Uterus (tissue), 3 donors: ENCODE measurements at regions not wholly inside any gene's neighbourhood (a gene's known extent, or its start where the extent isn't known, plus 50 kb on each side); places are given as distances from the start of the nearest gene placed in this dataset.

ENCODE experiments used
- DNase-seq, 2 donors: peaks; one replicate each; pipeline ENCODE4 v3.0.0-alpha.2; 2019 to 2020
- H3K27ac ChIP-seq, 2 donors: fragments of 200-600 bp; sonication (generic); 1 replicate in 1 of 2; 2 replicates in 1 of 2; pipeline ENCODE4 v1.5.1; 2016 to 2018
- H3K27me3 ChIP-seq, 2 donors: fragments of 200-600 bp; sonication (generic); one replicate each; pipeline ENCODE4 v1.5.1; 2018 to 2019; ENCODE audit warnings: control low read depth in 1 of 2
- H3K36me3 ChIP-seq, 2 donors: fragments of 200-600 bp; sonication (generic); one replicate each; pipeline ENCODE4 v1.5.1; 2019; ENCODE audit warnings: control low read depth in 1 of 2
- H3K4me1 ChIP-seq, 2 donors: fragments of 200-600 bp; sonication (generic); one replicate each; pipeline ENCODE4 v1.5.1; 2018 to 2019; ENCODE audit warnings: control low read depth in 1 of 2
- H3K4me3 ChIP-seq, 2 donors: fragments of 200-600 bp; sonication (generic); 1 replicate in 1 of 2; 2 replicates in 1 of 2; pipeline ENCODE4 v1.5.1; 2018 to 2019; ENCODE audit warnings: mild to moderate bottlenecking in 1 of 2
- H3K9me3 ChIP-seq, 2 donors: fragments of 200-600 bp; sonication (generic); one replicate each; pipeline ENCODE4 v1.5.1; 2019; ENCODE audit warnings: control low read depth in 1 of 2
- CTCF ChIP-seq, 4 experiments: fragments of 200-600 bp in 2 of 4; fragments of 450-650 bp in 2 of 4; sonication (generic) in 2 of 4; IDR thresholded peaks; one replicate each; pipeline ENCODE4 v1.5.1; 2016 to 2019; ENCODE audit warnings: antibody characterized with exemption in 4 of 4, mild to moderate bottlenecking in 2 of 4, moderate library complexity in 1 of 4
- POLR2A ChIP-seq, 2 donors: fragments of 450-650 bp; IDR thresholded peaks; one replicate each; pipeline ENCODE4 v1.6.1; 2016; ENCODE audit warnings: antibody characterized with exemption in 2 of 2, mild to moderate bottlenecking in 1 of 2, moderate library complexity in 1 of 2
- intact Hi-C: fragments of 100-400 bp; cut with DNase I; formaldehyde crosslinking; loops from one replicate; pipeline ENCODE4 v1.15.1; 2023; ENCODE audit warnings: low total_unique reads
- donor health status: DM: yes; HTN: yes; CAD: no.

DNA sequence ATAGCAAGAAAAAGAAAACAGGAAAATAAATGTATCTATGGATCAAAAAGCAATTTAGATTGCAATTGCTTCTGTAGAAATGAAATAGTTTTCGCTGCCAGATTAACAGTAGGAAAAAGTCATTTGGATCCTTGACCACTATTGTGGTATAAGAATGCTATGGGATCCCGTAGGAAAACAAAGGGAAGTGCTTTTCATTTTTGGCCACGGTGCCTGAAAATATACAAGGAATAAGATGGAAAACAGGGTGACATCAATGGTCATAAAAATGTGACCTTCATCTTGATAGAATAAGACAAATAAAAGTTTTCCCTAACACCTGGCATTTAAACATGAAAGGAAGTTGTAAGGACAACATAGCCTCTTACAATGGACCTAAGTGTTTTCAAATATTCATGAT is 622.8 kb downstream of the DACH1 start:
- Histone ChIP-seq H3K9me3 (no peaks in the 10 kb centered on the region), H3K27ac (no peak overlapping the region), H3K4me3 (no peak overlapping the region), H3K4me1 (no peaks in the 10 kb centered on the region), H3K27me3 (no peaks in the 10 kb centered on the region), H3K36me3 (no peaks in the 10 kb centered on the region)
- intact Hi-C loops: no loop called here
- TF ChIP-seq CTCF (IDR thresholded peaks at IDR 0.05) (no peak), POLR2A (IDR thresholded peaks at IDR 0.05) (no peak)
- DNase-seq: no peak

DNA sequence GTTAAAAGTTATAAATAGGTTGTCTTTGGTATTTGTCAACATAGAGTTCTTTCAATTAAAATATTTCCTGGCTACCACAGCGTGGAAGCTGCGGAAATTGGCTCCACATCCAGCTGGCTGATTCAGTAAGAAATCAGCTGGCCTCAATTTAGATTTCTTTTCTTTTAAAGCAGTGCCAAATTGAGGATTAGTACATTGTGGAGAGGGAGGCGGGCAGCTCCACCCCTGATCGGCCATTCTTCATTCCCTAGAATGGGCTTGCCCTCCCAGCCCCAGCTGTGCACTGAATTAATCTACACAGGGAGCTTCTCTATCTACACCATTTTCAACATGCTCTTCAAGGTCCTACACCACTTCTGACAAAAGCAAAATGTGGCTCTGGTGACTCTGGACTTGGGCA is 624.8 kb downstream of the DACH1 start:
- Histone ChIP-seq H3K27me3 (no peaks in the 10 kb centered on the region), H3K4me1 (no peaks in the 10 kb centered on the region), H3K36me3 (no peaks in the 10 kb centered on the region), H3K9me3 (no peaks in the 10 kb centered on the region), H3K4me3 (no peak overlapping the region), H3K27ac (no peak overlapping the region)
- intact Hi-C loops: no loop called here
- TF ChIP-seq POLR2A (IDR thresholded peaks at IDR 0.05): no peak
- no peak for TF ChIP-seq CTCF (IDR thresholded peaks at IDR 0.05)
- DNase-seq: no peak

DNA sequence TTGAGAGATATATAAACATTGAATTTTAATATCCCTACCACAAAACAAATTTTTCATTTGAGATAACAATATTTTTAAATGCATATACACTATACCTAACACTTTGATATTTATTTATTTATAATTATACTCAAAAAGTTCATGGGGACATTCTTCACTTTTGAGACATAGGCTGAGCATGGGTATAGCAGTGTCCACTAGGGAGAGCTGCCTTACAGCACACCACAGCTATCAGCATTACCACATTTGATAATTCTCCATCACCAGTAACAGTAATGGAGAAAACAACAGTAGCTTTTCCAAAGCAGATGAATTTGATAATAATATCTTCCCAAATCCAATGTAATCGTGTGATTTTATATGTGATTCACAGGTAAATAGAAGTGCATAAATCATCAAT is 626.1 kb downstream of the DACH1 start:
- Histone ChIP-seq H3K9me3 (no peaks in the 10 kb centered on the region), H3K4me1 (no peaks in the 10 kb centered on the region), H3K36me3 (no peaks in the 10 kb centered on the region), H3K27me3 (no peaks in the 10 kb centered on the region), H3K4me3 (no peak overlapping the region), H3K27ac (no peak overlapping the region)
- no peak for DNase-seq
- intact Hi-C loops: no loop called here
- TF ChIP-seq CTCF (IDR thresholded peaks at IDR 0.05) (peak in 3 of 4 experiments; percentile 21 to 32 (median 22)), POLR2A (IDR thresholded peaks at IDR 0.05) (no peak)

DNA sequence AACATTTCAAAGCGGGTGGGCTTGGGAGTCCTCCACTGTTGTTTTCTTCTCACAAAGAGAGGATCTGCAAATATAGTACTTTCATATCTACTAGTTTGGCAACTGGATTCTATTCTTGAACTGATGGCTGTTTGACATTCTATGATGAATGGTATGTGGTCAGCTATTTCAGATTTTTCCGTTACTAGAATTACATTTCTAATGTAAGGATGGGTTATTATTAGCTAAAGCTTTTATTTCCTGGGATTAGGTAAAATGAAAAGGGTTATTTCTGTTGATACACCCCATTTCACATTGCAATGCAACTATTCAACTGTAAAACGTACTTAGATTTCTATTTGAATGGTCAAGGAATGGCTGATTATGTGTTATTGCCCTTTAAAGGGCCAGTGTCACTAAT is 629.7 kb downstream of the DACH1 start:
- intact Hi-C loops: no loop called here
- H3K36me3 ChIP-seq: no peaks in the 10 kb centered on the region
- no peak overlapping the region for H3K4me3 ChIP-seq
- H3K4me1 ChIP-seq: no peaks in the 10 kb centered on the region
- H3K27ac ChIP-seq: no peak overlapping the region
- DNase-seq: no peak
- no peaks in the 10 kb centered on the region for H3K9me3 ChIP-seq
- H3K27me3 ChIP-seq: no peaks in the 10 kb centered on the region
- TF ChIP-seq CTCF (IDR thresholded peaks at IDR 0.05) (no peak), POLR2A (IDR thresholded peaks at IDR 0.05) (no peak)

DNA sequence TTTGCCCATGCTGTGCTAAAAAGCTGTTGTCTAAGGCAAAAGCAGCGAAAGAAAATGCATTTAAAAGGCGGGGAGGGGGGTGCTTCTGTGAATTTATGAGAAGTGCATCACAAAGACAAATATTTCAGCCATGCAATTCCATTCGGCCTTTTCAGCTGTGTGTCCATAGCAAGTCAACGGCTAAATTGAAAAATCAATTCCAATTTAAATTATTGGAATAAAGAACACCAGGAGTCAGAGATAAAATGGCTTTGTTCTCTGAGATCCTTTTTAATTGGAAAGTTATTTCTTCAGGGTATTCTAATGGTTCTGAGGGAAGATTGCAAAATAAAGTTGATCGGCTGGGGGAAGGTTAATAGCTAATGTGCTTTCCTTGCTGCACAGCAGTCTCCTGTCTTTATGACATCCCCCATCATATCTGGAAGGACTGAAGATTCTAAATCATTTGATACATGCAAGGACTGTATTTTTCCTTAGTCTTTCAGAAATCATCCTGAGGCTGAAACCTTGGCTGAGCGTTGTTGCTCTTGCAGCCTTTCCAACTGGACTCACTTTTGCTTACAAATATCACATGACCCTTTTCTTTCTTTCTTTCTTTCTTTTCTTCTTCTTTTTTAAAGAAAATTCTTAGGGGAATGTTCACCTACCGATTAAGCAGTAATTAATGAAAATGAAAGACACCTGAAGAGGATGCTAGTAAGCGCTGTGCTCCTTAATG is 647.1 kb downstream of the DACH1 start:
- Histone ChIP-seq H3K9me3 (no peaks in the 10 kb centered on the region), H3K4me1 (no peaks in the 10 kb centered on the region), H3K27me3 (no peaks in the 10 kb centered on the region), H3K4me3 (no peak overlapping the region), H3K36me3 (no peaks in the 10 kb centered on the region), H3K27ac (no peak overlapping the region)
- DNase-seq: no peak
- TF ChIP-seq CTCF (IDR thresholded peaks at IDR 0.05): no peak
- intact Hi-C loops: no loop called here
